SK-N-SH (cell line): ENCODE measurements at regions not wholly inside any gene's neighbourhood (a gene's known extent, or its start where the extent isn't known, plus 50 kb on each side); places are given as distances from the start of the nearest gene placed in this dataset.

Source experiments
- CTCF ChIA-PET: fragments of 300-600, 350-600 bp; formaldehyde crosslinking; extraction: SDS; loops from one replicate; lab custom pipeline; 2021; lab: Yijun Ruan, JAX
- POLR2A ChIA-PET: fragments of 350-600 bp; sonication (Branson Sonifier 250); formaldehyde crosslinking; extraction: SDS; loops from one replicate; lab custom pipeline; 2020; ENCODE audit warnings: antibody characterized with exemption, inconsistent platforms; lab: Yijun Ruan, JAX
- DNase-seq: peaks from one replicate; pipeline ENCODE4 v3.0.0; 2012
- H2AFZ ChIP-seq: fragments of 200-600 bp; sonication (generic); 2 replicates; pipeline ENCODE4 v1.8.1; 2016; ENCODE audit warnings: antibody characterized with exemption, mild to moderate bottlenecking, low read depth
- H3F3A ChIP-seq: fragments of 200-600 bp; sonication (generic); replicated peaks from 2 replicates; pipeline ENCODE3; 2016; ENCODE audit warnings: antibody characterized with exemption, mild to moderate bottlenecking; ENCODE audit not compliant: insufficient read depth
- H3K27ac ChIP-seq, 2 experiments: fragments of 200-500 bp in 1 of 2; fragments of 200-600 bp in 1 of 2; sonication (Bioruptor generic) in 1 of 2; sonication (generic), shearing (Covaris generic) in 1 of 2; 2 replicates each; pipeline versions ENCODE4 v1.5.1 to v1.6.1; 2014 to 2016; ENCODE audit warnings: low read depth in 2 of 2, inconsistent platforms in 1 of 2, low read length in 1 of 2, mild to moderate bottlenecking in 1 of 2, mixed read lengths in 1 of 2
- H3K27me3 ChIP-seq: fragments of 200-600 bp; sonication (generic), shearing (Covaris generic); 2 replicates; pipeline ENCODE4 v1.6.1; 2016; ENCODE audit warnings: mixed run types; ENCODE audit not compliant: insufficient read depth
- H3K36me3 ChIP-seq, 2 experiments: fragments of 200-500 bp in 1 of 2; fragments of 200-600 bp in 1 of 2; sonication (Bioruptor generic) in 1 of 2; sonication (generic) in 1 of 2; replicated peaks in 1 of 2; 2 replicates each; pipeline versions ENCODE3 to v1.5.1; 2014 to 2016; ENCODE audit warnings: low read length in 1 of 2, mild to moderate bottlenecking in 1 of 2; ENCODE audit not compliant: insufficient read depth in 2 of 2, control insufficient read depth in 1 of 2
- H3K4me1 ChIP-seq, 2 experiments: fragments of 200-500 bp in 1 of 2; fragments of 200-600 bp in 1 of 2; sonication (Bioruptor generic) in 1 of 2; sonication (generic), shearing (Covaris generic) in 1 of 2; 2 replicates each; pipeline versions ENCODE4 v1.5.1 to v1.6.1; 2014 to 2016; ENCODE audit warnings: low read depth in 1 of 2, low read length in 1 of 2, mixed run types in 1 of 2; ENCODE audit not compliant: insufficient read depth in 2 of 2, control insufficient read depth in 1 of 2
- H3K4me2 ChIP-seq: fragments of 200-600 bp; sonication (generic), shearing (Covaris generic); 2 replicates; pipeline ENCODE4 v1.6.1; 2017; ENCODE audit warnings: mixed run types
- H3K4me3 ChIP-seq, 2 experiments: fragments of 200-500 bp in 1 of 2; fragments of 200-600 bp in 1 of 2; sonication (Bioruptor generic) in 1 of 2; sonication (generic), shearing (Covaris generic) in 1 of 2; 2 replicates each; pipeline versions ENCODE4 v1.5.1 to v1.8.1; 2014 to 2016; ENCODE audit warnings: low read depth in 2 of 2, inconsistent platforms in 1 of 2, low read length in 1 of 2, mild to moderate bottlenecking in 1 of 2, mixed read lengths in 1 of 2, moderate library complexity in 1 of 2
- H3K79me2 ChIP-seq: fragments of 200-600 bp; sonication (generic); 2 replicates; pipeline ENCODE4 v1.8.1; 2017; ENCODE audit warnings: mild to moderate bottlenecking; ENCODE audit not compliant: insufficient read depth
- H3K9ac ChIP-seq: fragments of 200-600 bp; sonication (generic); 2 replicates; pipeline ENCODE4 v1.6.1; 2017; ENCODE audit warnings: mixed run types
- H3K9me2 ChIP-seq: fragments of 200-600 bp; sonication (generic); 2 replicates; pipeline ENCODE4 v1.6.1; 2017; ENCODE audit warnings: mixed run types
- H3K9me3 ChIP-seq: fragments of 200-600 bp; sonication (generic); 2 replicates; pipeline ENCODE4 v1.6.1; 2017; ENCODE audit warnings: mixed run types, mild to moderate bottlenecking, moderate library complexity
- H4K20me1 ChIP-seq: fragments of 200-600 bp; sonication (generic); 2 replicates; pipeline ENCODE4 v1.6.1; 2017; ENCODE audit warnings: mild to moderate bottlenecking, mixed run types; ENCODE audit not compliant: insufficient read depth
- CHD2 ChIP-seq: fragments of 150-350 bp; IDR thresholded peaks from 2 replicates; pipeline ENCODE4 v1.6.1; 2018; ENCODE audit warnings: low read length; ENCODE audit not compliant: partially characterized antibody
- CTCF ChIP-seq: fragments of 200-600 bp; sonication (generic); IDR thresholded peaks from 2 replicates; pipeline ENCODE4 v1.6.1; 2017; ENCODE audit warnings: antibody characterized with exemption, mild to moderate bottlenecking, moderate library complexity
- GABPA ChIP-seq: IDR thresholded peaks from 2 replicates; pipeline ENCODE4 v1.4.0; 2012; ENCODE audit warnings: low read depth, mild to moderate bottlenecking
- GATA2 ChIP-seq: sonication (generic); formaldehyde crosslinking; IDR thresholded peaks from 2 replicates; pipeline ENCODE4 v1.5.0; 2020; ENCODE audit warnings: mild to moderate bottlenecking, missing genetic modification reagents
- MEF2A ChIP-seq: IDR thresholded peaks from 2 replicates; pipeline ENCODE4 v1.4.0; 2012; ENCODE audit warnings: low read depth, borderline replicate concordance
- MXI1 ChIP-seq: IDR thresholded peaks from 2 replicates; pipeline ENCODE4 v1.6.1; 2012; ENCODE audit warnings: mild to moderate bottlenecking, low read depth, low read length, improper control_type of control experiment
- POLR2AphosphoS5 ChIP-seq: IDR thresholded peaks from 2 replicates; pipeline ENCODE4 v1.6.1; 2012; ENCODE audit warnings: low read depth, low read length
- REST ChIP-seq: IDR thresholded peaks from 2 replicates; pipeline ENCODE4 v1.6.1; 2012; ENCODE audit warnings: mild to moderate bottlenecking, low read depth, low read length, moderate library complexity
- RXRA ChIP-seq: IDR thresholded peaks from 2 replicates; pipeline ENCODE4 v1.4.0; 2012; ENCODE audit warnings: low read depth, mild to moderate bottlenecking, borderline replicate concordance
- TAF1 ChIP-seq: IDR thresholded peaks from 2 replicates; pipeline ENCODE4 v1.6.1; 2012; ENCODE audit warnings: low read depth, mild to moderate bottlenecking, low read length, moderate library complexity, borderline replicate concordance
- TEAD4 ChIP-seq: IDR thresholded peaks from 2 replicates; pipeline ENCODE4 v1.4.0; 2012; ENCODE audit warnings: mild to moderate bottlenecking, borderline replicate concordance; ENCODE audit not compliant: insufficient read depth
- WGBS: methylation state at CpG from one replicate; pipeline ENCODE4 v1.1.6; 2017; ENCODE audit warnings: low lambda C conversion rate; 5-methylcytosine and 5-hydroxymethylcytosine counted together
- TF ChIP-seq, protein P1 (sequence below): IDR thresholded peaks from 2 replicates; pipeline ENCODE4 v1.4.0; 2012; ENCODE audit warnings: low read depth, borderline replicate concordance
- TF ChIP-seq, protein P2 (sequence below): IDR thresholded peaks from 2 replicates; pipeline ENCODE4; 2012
- TF ChIP-seq, protein P3 (sequence below): IDR thresholded peaks from 2 replicates; pipeline ENCODE4 v1.4.0; 2012; ENCODE audit warnings: low read depth, borderline replicate concordance

DNA sequence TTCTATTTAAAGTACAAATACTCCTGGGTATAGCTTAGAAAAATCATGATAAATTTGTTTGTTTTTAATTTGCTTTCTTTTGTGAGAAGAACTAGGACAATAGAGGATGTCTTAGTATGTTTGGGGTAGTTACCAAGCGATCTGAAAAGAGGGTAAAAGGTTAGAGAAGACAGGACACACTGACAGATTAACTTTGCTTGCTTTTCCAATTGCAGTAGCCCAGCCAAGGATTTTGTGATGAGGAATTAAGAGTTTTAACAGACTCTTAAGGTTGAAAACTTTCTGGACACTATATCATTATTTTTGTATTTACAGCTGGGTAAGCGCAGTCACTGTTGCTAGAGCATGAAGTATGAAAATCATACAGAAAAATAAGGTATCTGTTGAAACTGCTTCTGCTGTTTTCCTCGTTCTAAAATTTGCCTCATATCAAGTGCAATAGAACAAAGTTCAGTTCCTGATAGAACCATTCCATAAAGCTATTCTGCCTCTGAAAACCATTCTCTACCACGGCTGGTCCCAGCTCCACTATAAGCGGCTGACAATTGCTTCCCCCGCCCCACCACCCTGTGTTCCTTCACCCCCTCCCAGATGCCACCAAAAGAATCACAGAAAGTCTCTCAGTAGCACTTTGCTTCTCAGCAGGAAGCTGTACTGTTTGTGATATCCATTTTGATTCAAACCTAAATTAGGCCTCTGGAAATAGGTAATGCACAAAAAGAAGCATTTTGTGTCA lies 413.4 kb downstream of the BCAT1 start:
- Histone ChIP-seq H3F3A (no peaks in the 10 kb centered on the region), H3K36me3 (no peaks in the 10 kb centered on the region), H2AFZ (no peak overlapping the region), H3K4me2 (no peak overlapping the region), H3K9me2 (no peaks in the 10 kb centered on the region), H3K9ac (no peak overlapping the region), H3K4me1 (no peaks in the 10 kb centered on the region; a peak in 1 of 4 replicates), H3K9me3 (no peaks in the 10 kb centered on the region)
- no peak for DNase-seq
- TF ChIP-seq, protein P1, sequence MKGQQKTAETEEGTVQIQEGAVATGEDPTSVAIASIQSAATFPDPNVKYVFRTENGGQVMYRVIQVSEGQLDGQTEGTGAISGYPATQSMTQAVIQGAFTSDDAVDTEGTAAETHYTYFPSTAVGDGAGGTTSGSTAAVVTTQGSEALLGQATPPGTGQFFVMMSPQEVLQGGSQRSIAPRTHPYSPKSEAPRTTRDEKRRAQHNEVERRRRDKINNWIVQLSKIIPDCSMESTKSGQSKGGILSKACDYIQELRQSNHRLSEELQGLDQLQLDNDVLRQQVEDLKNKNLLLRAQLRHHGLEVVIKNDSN: no peak
- TF ChIP-seq GABPA (no peak), TAF1 (no peak), MXI1 (no peak), GATA2 (CRISPR knock-in tag) (no peak), POLR2AphosphoS5 (no peak), RXRA (no peak), MEF2A (no peak), TEAD4 (no peak)
- TF ChIP-seq, protein P2, sequence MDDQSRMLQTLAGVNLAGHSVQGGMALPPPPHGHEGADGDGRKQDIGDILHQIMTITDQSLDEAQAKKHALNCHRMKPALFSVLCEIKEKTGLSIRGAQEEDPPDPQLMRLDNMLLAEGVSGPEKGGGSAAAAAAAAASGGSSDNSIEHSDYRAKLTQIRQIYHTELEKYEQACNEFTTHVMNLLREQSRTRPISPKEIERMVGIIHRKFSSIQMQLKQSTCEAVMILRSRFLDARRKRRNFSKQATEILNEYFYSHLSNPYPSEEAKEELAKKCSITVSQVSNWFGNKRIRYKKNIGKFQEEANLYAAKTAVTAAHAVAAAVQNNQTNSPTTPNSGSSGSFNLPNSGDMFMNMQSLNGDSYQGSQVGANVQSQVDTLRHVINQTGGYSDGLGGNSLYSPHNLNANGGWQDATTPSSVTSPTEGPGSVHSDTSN: no peak
- TF ChIP-seq, protein P3, sequence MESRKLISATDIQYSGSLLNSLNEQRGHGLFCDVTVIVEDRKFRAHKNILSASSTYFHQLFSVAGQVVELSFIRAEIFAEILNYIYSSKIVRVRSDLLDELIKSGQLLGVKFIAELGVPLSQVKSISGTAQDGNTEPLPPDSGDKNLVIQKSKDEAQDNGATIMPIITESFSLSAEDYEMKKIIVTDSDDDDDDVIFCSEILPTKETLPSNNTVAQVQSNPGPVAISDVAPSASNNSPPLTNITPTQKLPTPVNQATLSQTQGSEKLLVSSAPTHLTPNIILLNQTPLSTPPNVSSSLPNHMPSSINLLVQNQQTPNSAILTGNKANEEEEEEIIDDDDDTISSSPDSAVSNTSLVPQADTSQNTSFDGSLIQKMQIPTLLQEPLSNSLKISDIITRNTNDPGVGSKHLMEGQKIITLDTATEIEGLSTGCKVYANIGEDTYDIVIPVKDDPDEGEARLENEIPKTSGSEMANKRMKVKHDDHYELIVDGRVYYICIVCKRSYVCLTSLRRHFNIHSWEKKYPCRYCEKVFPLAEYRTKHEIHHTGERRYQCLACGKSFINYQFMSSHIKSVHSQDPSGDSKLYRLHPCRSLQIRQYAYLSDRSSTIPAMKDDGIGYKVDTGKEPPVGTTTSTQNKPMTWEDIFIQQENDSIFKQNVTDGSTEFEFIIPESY: no peak
- TF ChIP-seq, all 33 proteins: peak for 0
- CTCF ChIA-PET: interaction anchor here (0.9 to 1.7 kb wide), 5 partner anchors 9 to 27 kb away, joined by 3 to 4 read pairs (median 3); no protein-coding TSS in a partner anchor
- Histone ChIP-seq H3K27ac (no peak overlapping the region), H3K27me3 (no peaks in the 10 kb centered on the region), H4K20me1 (no peaks in the 10 kb centered on the region), H3K79me2 (no peaks in the 10 kb centered on the region), H3K4me3 (no peak overlapping the region)
- WGBS: 69% methylated on average over 6 of the region's 6 CpGs
- POLR2A ChIA-PET: no interaction called here

DNA sequence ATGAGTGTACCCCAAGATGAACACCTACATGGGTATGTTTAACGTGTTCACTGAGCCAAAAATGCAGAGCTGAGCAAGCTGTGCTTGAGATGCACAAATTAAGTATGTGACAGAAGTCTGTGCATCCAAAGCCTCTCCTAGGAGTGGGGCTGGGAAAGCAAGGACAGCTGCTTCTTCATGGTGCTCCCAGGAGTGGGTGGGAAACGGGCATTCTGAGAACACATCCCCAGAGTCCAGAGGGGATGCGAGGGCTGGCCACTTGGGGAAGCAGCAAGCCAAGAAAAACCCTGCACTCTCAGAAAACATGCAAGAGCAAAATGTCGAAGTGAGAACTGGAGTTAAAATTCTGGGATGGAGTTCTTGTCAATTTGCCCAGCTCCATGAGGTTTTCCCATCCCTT lies 414.3 kb downstream of the BCAT1 start:
- POLR2A ChIA-PET: no interaction called here
- TF ChIP-seq MEF2A (no peak), CHD2 (no peak), CTCF (no peak), REST (no peak), RXRA (no peak)
- TF ChIP-seq, protein P2: no peak

More for the DNA sequence above, 414.3 kb downstream of the BCAT1 start:
- CTCF ChIA-PET: interaction anchor here (1.7 kb wide), 1 partner anchor 18 kb away, joined by 4 read pairs; no protein-coding TSS in a partner anchor
- H3K79me2 ChIP-seq: no peaks in the 10 kb centered on the region
- no peaks in the 10 kb centered on the region for H3K36me3 ChIP-seq
- no peak overlapping the region for H3K27ac ChIP-seq
- H3K4me2 ChIP-seq: no peak overlapping the region
- no peak overlapping the region for H3K9ac ChIP-seq
- DNase-seq: no peak
- H2AFZ ChIP-seq: no peak overlapping the region
- H3K27me3 ChIP-seq: no peaks in the 10 kb centered on the region
- H3K9me3 ChIP-seq: no peaks in the 10 kb centered on the region
- H3F3A ChIP-seq: no peaks in the 10 kb centered on the region
- WGBS: 42% methylated on average over 4 of the region's 4 CpGs
- no peaks in the 10 kb centered on the region; a peak in 1 of 4 replicates for H3K4me1 ChIP-seq
- H3K9me2 ChIP-seq: no peaks in the 10 kb centered on the region
- no peak overlapping the region for H3K4me3 ChIP-seq
- no peaks in the 10 kb centered on the region for H4K20me1 ChIP-seq
